ENCODE measurements at regions not wholly inside any gene's neighbourhood (a gene's known extent, or its start where the extent isn't known, plus 50 kb on each side); places are given as distances from the start of the nearest gene placed in this dataset.

DNA sequence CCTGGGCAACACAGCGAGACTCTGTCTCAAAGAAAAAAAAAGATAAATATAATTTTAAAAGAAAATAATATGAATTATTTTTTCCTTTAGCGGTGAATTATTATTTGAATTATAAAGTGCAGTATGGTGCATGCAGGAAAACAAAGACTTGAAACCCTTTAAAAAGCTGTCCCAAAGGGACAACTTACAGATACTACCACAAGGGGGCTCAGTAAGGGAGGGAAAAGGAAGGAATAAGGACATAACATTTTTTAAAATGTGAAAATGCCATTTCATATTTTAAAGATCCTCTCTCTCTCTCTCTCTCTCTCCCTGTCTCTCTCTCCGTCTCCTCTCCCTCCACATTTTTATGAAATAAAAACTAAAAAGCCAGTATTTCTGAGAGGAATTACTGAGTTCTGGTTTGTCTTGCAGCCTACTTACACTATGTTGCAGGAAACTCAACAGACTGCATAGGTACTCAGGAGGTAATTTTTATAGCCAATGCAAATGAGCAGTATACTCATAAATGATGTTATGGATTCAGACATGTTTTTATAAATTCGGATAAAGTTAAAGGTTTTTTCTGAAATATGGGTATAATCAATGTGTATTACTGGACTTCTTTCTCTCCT is 455.0 kb upstream of the GJE1 start:
- no peak overlapping the region for H3K4me2 ChIP-seq
- no peak overlapping the region for H3K9ac ChIP-seq
- Mint-ChIP-seq H3K4me3 (no peak overlapping the region), H3K9me3 (no peaks in the 10 kb centered on the region), H3K36me3 (no peaks in the 10 kb centered on the region), H3K27me3 (ENCODE audit: insufficient read depth, low read depth) (no peaks in the 10 kb centered on the region), H3K27ac (no peak overlapping the region), H3K4me1 (no peaks in the 10 kb centered on the region)
- H3K27ac ChIP-seq: no peak overlapping the region
- H3F3A ChIP-seq (ENCODE audit: low read depth): no peaks in the 10 kb centered on the region
- H3K27me3 ChIP-seq: no peaks in the 10 kb centered on the region
- H2AFZ ChIP-seq (replicated peaks): peak overlapping the region; percentile 73
- no peaks in the 10 kb centered on the region for H4K20me1 ChIP-seq (ENCODE audit: low read depth)
- peak; percentile 56 for DNase-seq (ENCODE audit: low spot score)
- no peaks in the 10 kb centered on the region for H3K9me3 ChIP-seq (ENCODE audit: low read depth)
- H3K36me3 ChIP-seq: no peaks in the 10 kb centered on the region
- TF ChIP-seq, protein P1, sequence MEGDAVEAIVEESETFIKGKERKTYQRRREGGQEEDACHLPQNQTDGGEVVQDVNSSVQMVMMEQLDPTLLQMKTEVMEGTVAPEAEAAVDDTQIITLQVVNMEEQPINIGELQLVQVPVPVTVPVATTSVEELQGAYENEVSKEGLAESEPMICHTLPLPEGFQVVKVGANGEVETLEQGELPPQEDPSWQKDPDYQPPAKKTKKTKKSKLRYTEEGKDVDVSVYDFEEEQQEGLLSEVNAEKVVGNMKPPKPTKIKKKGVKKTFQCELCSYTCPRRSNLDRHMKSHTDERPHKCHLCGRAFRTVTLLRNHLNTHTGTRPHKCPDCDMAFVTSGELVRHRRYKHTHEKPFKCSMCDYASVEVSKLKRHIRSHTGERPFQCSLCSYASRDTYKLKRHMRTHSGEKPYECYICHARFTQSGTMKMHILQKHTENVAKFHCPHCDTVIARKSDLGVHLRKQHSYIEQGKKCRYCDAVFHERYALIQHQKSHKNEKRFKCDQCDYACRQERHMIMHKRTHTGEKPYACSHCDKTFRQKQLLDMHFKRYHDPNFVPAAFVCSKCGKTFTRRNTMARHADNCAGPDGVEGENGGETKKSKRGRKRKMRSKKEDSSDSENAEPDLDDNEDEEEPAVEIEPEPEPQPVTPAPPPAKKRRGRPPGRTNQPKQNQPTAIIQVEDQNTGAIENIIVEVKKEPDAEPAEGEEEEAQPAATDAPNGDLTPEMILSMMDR (IDR thresholded peaks at IDR 0.05): peak; percentile 84
- no peak for TF ChIP-seq EZH2phosphoT487 (IDR thresholded peaks at IDR 0.05)
- no peak for TF ChIP-seq EZH2 (IDR thresholded peaks at IDR 0.05)
- H3K79me2 ChIP-seq (ENCODE audit: low read depth): no peaks in the 10 kb centered on the region
- H3K4me1 ChIP-seq: no peaks in the 10 kb centered on the region
- H3K4me3 ChIP-seq: no peak overlapping the region

- TF ChIP-seq, protein P1 (IDR thresholded peaks at IDR 0.05): peak; percentile 26
- no peak for TF ChIP-seq EZH2 (IDR thresholded peaks at IDR 0.05)
- Histone ChIP-seq H3K9ac (no peak overlapping the region), H3K4me1 (no peaks in the 10 kb centered on the region), H2AFZ (replicated peaks) (no peak overlapping the region), H3K36me3 (no peaks in the 10 kb centered on the region), H3K4me3 (no peak overlapping the region), H3K27ac (no peak overlapping the region), H3K79me2 (ENCODE audit: low read depth) (no peaks in the 10 kb centered on the region), H3K9me3 (ENCODE audit: low read depth) (no peaks in the 10 kb centered on the region), H3K27me3 (no peaks in the 10 kb centered on the region), H4K20me1 (ENCODE audit: low read depth) (no peaks in the 10 kb centered on the region), H3K4me2 (no peak overlapping the region), H3F3A (ENCODE audit: low read depth) (no peaks in the 10 kb centered on the region)
- no peaks in the 10 kb centered on the region for H3K4me1 Mint-ChIP-seq
- H3K4me3 Mint-ChIP-seq: no peak overlapping the region
- no peaks in the 10 kb centered on the region for H3K9me3 Mint-ChIP-seq
- no peak overlapping the region for H3K27ac Mint-ChIP-seq
- DNase-seq (ENCODE audit: low spot score): no peak
- H3K36me3 Mint-ChIP-seq: no peaks in the 10 kb centered on the region
- no peaks in the 10 kb centered on the region for H3K27me3 Mint-ChIP-seq (ENCODE audit: insufficient read depth, low read depth)
Measured at GRCh38 chr6:141675957-141676356, 456.8 kb upstream of the GJE1 start.

DNA sequence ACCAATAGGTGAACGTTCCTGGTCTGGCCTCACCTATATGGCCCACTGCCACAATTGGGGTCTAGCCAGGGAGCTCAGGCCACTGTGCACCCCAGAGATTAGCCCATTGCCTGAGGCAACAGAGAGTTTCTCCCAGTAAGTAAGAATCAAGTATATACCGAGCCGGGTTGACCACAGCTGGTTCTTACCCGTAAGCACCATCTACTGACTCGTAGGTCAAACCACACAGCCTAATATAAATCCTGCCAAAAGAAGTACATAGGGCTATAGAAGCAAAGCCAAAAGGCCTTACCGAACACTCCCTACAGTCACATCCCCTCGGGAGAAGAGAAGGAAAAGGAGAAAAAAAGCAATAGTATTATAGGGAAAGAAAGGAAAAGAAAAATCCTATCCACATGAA is 463.6 kb upstream of the GJE1 start:
- Histone ChIP-seq H2AFZ (replicated peaks) (no peak overlapping the region), H4K20me1 (ENCODE audit: low read depth) (no peaks in the 10 kb centered on the region), H3K4me3 (no peak overlapping the region), H3K4me2 (no peak overlapping the region), H3K4me1 (no peaks in the 10 kb centered on the region), H3K9me3 (ENCODE audit: low read depth) (no peaks in the 10 kb centered on the region), H3K27me3 (no peaks in the 10 kb centered on the region), H3K36me3 (no peaks in the 10 kb centered on the region), H3F3A (ENCODE audit: low read depth) (no peaks in the 10 kb centered on the region), H3K27ac (no peak overlapping the region), H3K79me2 (ENCODE audit: low read depth) (no peaks in the 10 kb centered on the region), H3K9ac (no peak overlapping the region)
- Mint-ChIP-seq H3K9me3 (peaks cover 7% of the 10 kb centered on the region), H3K36me3 (peaks cover 1% of the 10 kb centered on the region), H3K4me1 (no peaks in the 10 kb centered on the region), H3K27ac (no peak overlapping the region), H3K4me3 (no peak overlapping the region), H3K27me3 (ENCODE audit: insufficient read depth, low read depth) (no peaks in the 10 kb centered on the region)
- no peak for TF ChIP-seq EZH2phosphoT487 (IDR thresholded peaks at IDR 0.05)
- TF ChIP-seq, protein P1 (IDR thresholded peaks at IDR 0.05): no peak
- TF ChIP-seq EZH2 (IDR thresholded peaks at IDR 0.05): no peak
- no peak for DNase-seq (ENCODE audit: low spot score)
